Peyer's patch (tissue), 4 donors: ENCODE measurements at regions not wholly inside any gene's neighbourhood (a gene's known extent, or its start where the extent isn't known, plus 50 kb on each side); places are given as distances from the start of the nearest gene placed in this dataset.
A peak's percentile ranks its signal among the peaks of the same experiment; 100 is the strongest.

Experiments
- DNase-seq, 3 donors: peaks; one replicate each; pipeline ENCODE4 v3.0.0-alpha.2; 2017 to 2019
- H3K27ac ChIP-seq, 4 donors: fragments of 200-600 bp; sonication (generic); one replicate each; pipeline ENCODE4 v1.5.1; 2016 to 2019
- H3K27me3 ChIP-seq, 2 donors: fragments of 200-600 bp; sonication (generic); one replicate each; pipeline ENCODE4 v1.5.1; 2019
- H3K36me3 ChIP-seq, 3 donors: fragments of 200-600 bp; sonication (generic); one replicate each; pipeline ENCODE4 v1.5.1; 2016 to 2019
- H3K4me1 ChIP-seq, 4 donors: fragments of 200-600 bp; sonication (generic); one replicate each; pipeline ENCODE4 v1.5.1; 2016 to 2019
- H3K4me3 ChIP-seq, 4 donors: fragments of 200-600 bp; sonication (generic); 1 replicate in 3 of 4; 2 replicates in 1 of 4; pipeline ENCODE4 v1.5.1; 2016 to 2019; ENCODE audit warnings: mild to moderate bottlenecking in 1 of 4
- H3K9me3 ChIP-seq, 4 donors: fragments of 200-600 bp; sonication (generic); one replicate each; pipeline ENCODE4 v1.5.1; 2016 to 2019; ENCODE audit warnings: mild to moderate bottlenecking in 1 of 4
- POLR2A ChIP-seq, 2 donors: fragments of 450-650 bp; IDR thresholded peaks; one replicate each; pipeline ENCODE4 v1.5.1; 2017; ENCODE audit warnings: antibody characterized with exemption in 2 of 2, mild to moderate bottlenecking in 2 of 2, moderate library complexity in 2 of 2
- TF ChIP-seq, protein P1 (sequence below), 6 experiments: fragments of 450-650 bp in 4 of 6; fragments of 200-600 bp in 2 of 6; sonication (generic) in 1 of 6; IDR thresholded peaks; one replicate each; pipeline ENCODE4 v1.5.1; 2017 to 2019; ENCODE audit warnings: antibody characterized with exemption in 6 of 6, mild to moderate bottlenecking in 3 of 6, moderate library complexity in 1 of 6

DNA sequence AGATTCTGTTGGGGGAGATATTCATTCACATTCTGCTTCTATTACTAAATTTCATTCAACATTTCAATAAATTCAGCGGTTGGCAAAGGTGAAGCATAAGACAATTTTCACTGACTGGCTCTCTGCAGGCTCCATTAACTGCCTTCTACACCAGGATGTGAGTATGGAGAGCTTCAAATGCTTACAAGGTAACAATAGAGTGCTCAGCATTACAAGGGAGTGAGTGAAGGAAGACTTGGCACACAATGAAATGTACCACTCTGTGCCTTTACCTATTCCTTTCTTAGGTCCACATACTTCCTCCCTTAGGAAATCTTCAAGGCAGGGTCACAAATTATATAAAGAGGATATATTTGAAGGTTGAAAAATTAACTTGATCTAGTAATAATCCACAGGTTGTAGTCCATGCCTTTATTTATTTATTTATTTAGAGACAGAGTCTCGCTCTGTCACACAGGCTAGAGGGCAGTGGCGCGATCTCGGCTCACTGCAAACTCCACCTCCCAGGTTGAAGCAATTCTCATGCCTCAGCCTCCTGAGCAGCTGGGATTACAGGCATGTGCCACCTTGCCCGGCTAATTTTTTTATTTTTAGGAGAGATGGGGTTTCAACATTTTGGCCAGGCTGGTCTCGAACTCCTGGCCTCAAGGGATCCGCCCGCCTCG lies 76.6 kb upstream of the FAM169A start:
- DNase-seq = no peak
- no peak overlapping the region for H3K4me3 ChIP-seq
- peak overlapping the region in 2 of 4 donors; percentile 55 to 57 for H3K27ac ChIP-seq
- H3K36me3 ChIP-seq = no peaks in the 10 kb centered on the region
- no peaks in the 10 kb centered on the region for H3K9me3 ChIP-seq
- H3K27me3 ChIP-seq = no peaks in the 10 kb centered on the region
- TF ChIP-seq, protein P1, sequence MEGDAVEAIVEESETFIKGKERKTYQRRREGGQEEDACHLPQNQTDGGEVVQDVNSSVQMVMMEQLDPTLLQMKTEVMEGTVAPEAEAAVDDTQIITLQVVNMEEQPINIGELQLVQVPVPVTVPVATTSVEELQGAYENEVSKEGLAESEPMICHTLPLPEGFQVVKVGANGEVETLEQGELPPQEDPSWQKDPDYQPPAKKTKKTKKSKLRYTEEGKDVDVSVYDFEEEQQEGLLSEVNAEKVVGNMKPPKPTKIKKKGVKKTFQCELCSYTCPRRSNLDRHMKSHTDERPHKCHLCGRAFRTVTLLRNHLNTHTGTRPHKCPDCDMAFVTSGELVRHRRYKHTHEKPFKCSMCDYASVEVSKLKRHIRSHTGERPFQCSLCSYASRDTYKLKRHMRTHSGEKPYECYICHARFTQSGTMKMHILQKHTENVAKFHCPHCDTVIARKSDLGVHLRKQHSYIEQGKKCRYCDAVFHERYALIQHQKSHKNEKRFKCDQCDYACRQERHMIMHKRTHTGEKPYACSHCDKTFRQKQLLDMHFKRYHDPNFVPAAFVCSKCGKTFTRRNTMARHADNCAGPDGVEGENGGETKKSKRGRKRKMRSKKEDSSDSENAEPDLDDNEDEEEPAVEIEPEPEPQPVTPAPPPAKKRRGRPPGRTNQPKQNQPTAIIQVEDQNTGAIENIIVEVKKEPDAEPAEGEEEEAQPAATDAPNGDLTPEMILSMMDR (IDR thresholded peaks at IDR 0.05) = no peak
- no peak for TF ChIP-seq POLR2A (IDR thresholded peaks at IDR 0.05)
- H3K4me1 ChIP-seq = peaks cover 0 to 15% (median 0%) of the 10 kb centered on the region in 4 donors

DNA sequence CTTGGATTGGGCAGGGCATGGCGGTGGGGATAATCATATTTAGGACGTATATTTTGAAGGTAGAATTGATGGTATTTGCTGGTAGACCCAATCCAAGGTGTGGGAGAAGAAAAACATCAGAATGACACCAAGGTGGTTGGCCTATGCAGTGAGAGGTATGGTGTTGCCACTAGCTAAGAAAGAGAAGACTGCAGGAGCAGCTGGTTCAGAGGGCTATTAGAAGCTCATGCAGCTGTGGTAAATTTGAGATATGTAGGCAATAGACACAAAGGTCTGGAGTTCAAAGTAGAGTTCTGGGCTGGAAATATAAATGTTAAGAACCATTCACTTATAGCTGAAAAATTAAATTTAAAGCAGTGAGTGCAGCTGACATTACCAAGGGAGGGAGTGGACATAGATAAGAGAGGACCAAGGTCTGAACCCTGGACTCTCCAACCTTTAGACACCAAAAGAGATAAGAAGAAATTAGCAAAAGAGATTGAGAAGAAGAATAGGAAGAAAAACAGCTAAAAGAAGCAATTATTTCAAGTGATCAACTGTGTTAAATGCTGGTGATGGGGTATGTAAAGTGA lies 74.7 kb upstream of the FAM169A start:
- no peaks in the 10 kb centered on the region for H3K9me3 ChIP-seq
- peaks cover 0 to 15% (median 0%) of the 10 kb centered on the region in 4 donors for H3K4me1 ChIP-seq
- no peaks in the 10 kb centered on the region for H3K27me3 ChIP-seq
- no peak overlapping the region for H3K4me3 ChIP-seq
- peak overlapping the region in 1 of 4 donors; percentile 55 for H3K27ac ChIP-seq
- TF ChIP-seq, protein P1 (IDR thresholded peaks at IDR 0.05) = no peak
- H3K36me3 ChIP-seq = no peaks in the 10 kb centered on the region
- no peak for DNase-seq

DNA sequence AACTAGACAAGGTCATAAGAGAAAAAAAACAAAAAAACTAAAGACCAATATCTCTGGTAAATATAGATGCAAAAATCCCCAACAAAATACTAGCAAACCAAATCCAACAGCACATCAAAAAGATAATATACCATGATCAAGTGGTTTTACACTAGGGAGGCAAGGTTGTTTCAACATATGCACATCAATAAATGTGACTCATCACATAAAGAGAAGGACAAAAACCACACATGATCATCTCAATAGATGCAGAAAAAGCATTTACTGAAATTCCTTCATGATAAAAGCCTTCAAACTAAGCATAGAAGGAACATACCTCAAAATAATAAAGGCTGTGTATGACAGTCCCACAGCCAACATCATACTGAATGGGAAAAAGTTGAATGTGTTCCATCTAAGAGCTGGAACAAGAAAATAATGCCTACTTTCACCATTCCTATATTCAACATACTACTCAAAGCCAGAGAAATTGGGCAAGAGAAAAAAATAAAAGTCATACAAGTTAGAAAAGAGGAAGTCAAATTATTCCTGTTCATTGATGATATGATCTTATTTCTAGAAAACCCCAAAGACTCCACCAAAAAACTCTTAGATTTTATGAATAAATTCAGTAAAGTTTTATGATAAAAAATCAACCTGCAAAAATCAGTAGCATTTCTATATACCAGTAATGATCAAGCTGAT lies 72.2 kb upstream of the FAM169A start:
- DNase-seq = no peak
- Histone ChIP-seq H3K36me3 (no peaks in the 10 kb centered on the region), H3K4me3 (no peak overlapping the region), H3K27me3 (no peaks in the 10 kb centered on the region), H3K9me3 (no peaks in the 10 kb centered on the region), H3K27ac (no peak overlapping the region), H3K4me1 (peaks cover 0 to 25% (median 0%) of the 10 kb centered on the region in 4 donors)
- TF ChIP-seq, protein P1 (IDR thresholded peaks at IDR 0.05) = no peak
- TF ChIP-seq POLR2A (IDR thresholded peaks at IDR 0.05) = no peak

DNA sequence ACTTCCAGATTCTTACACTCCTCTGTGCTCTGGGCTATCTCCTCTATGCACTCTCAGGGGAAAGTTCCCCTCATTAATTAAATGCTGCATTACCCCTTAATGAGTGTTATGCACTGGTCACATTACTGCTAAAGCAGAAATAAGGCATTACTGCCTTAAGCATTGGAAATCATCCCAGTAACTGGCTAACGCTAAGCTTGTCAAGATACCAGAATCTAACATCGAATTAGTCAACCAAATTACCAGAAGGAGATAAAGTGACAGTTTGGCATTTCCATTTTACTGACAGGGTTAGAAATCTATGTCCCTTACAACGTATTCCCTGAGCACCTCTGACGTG lies 69.5 kb upstream of the FAM169A start:
- H3K9me3 ChIP-seq = no peaks in the 10 kb centered on the region
- H3K36me3 ChIP-seq = no peaks in the 10 kb centered on the region
- peak overlapping the region in 1 of 4 donors; percentile 30 for H3K27ac ChIP-seq
- TF ChIP-seq, protein P1 (IDR thresholded peaks at IDR 0.05) = no peak
- no peak for TF ChIP-seq POLR2A (IDR thresholded peaks at IDR 0.05)
- no peak overlapping the region for H3K4me3 ChIP-seq
- peaks cover 0 to 15% (median 0%) of the 10 kb centered on the region in 4 donors for H3K4me1 ChIP-seq
- DNase-seq = no peak
- H3K27me3 ChIP-seq = no peaks in the 10 kb centered on the region

DNA sequence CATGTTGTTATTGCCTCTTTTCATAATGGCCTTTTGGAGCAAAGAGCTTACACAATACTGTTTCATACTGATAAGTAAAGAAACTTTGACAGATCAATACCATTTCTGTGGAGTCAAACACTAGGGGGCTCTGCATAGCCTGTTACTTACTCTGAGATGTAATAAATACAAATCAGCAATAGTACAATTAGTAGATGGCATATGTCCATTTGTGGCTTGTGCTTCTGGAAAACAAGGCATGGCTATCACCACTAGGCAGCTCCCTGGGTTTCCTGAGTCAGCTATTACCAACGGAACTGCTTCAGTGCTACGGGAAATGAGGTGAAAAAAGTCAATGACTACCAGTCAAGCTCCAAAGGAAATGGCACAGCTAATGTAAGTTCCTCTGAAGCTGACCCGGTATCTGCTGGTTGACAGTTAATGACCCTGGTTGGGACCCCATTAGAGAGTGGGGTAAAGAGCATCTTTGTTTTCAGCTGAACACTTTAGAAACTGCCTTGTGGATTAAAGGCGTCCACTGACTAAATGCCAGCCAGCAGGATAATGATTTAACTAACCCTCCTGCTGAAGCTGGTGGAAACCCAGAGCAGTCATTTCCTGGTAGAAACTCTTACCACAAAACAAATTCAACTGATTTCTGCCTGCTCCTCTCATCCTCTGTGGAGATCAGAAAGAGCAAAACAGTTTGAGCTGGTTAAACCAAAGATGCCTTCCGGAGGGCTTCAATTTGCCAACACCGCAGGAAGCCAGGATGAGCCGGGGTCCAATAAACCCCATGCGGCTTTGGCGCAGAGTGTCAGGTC lies 69.0 kb upstream of the FAM169A start:
- no peak for TF ChIP-seq POLR2A (IDR thresholded peaks at IDR 0.05)
- TF ChIP-seq, protein P1 (IDR thresholded peaks at IDR 0.05) = peak in 3 of 6 experiments; percentile 70 to 74 (median 72)
- H3K4me1 ChIP-seq = peaks cover 0 to 10% (median 0%) of the 10 kb centered on the region in 4 donors
- DNase-seq = peak in 1 of 3 donors; percentile 56
- no peak overlapping the region for H3K4me3 ChIP-seq
- H3K27me3 ChIP-seq = no peaks in the 10 kb centered on the region
- H3K36me3 ChIP-seq = no peaks in the 10 kb centered on the region
- H3K9me3 ChIP-seq = no peaks in the 10 kb centered on the region
- peak overlapping the region in 2 of 4 donors; percentile 15 to 30 for H3K27ac ChIP-seq
